SJSA1 (cell line): ENCODE measurements at regions not wholly inside any gene's neighbourhood (a gene's known extent, or its start where the extent isn't known, plus 50 kb on each side); places are given as distances from the start of the nearest gene placed in this dataset.

Experiments used
- DNase-seq, 2 experiments: peaks; one replicate each; pipeline ENCODE4 v3.0.0-alpha.2; 2015 to 2020; ENCODE audit warnings: low spot score in 2 of 2, low read depth in 1 of 2
- H3K27ac ChIP-seq: fragments of 250-450 bp; sonication (Bioruptor Pico); 2 replicates; pipeline ENCODE4 v1.5.1; 2020; ENCODE audit warnings: mild to moderate bottlenecking, moderate library complexity
- H3K27me3 ChIP-seq: fragments of 250-450 bp; sonication (Bioruptor Pico); replicated peaks from 2 replicates; pipeline ENCODE4 v1.5.1; 2020; ENCODE audit warnings: mild to moderate bottlenecking, moderate library complexity
- H3K36me3 ChIP-seq: fragments of 250-450 bp; sonication (Bioruptor Pico); 2 replicates; pipeline ENCODE4 v1.5.1; 2020; ENCODE audit warnings: mild to moderate bottlenecking
- H3K4me1 ChIP-seq: fragments of 250-450 bp; sonication (Bioruptor Pico); replicated peaks from 2 replicates; pipeline ENCODE4 v1.6.1; 2021; ENCODE audit warnings: mild to moderate bottlenecking
- H3K4me3 ChIP-seq: fragments of 250-450 bp; sonication (Bioruptor Pico); 2 replicates; pipeline ENCODE4 v1.5.1; 2020; ENCODE audit warnings: mild to moderate bottlenecking
- H3K9me3 ChIP-seq: fragments of 250-450 bp; sonication (Bioruptor Pico); replicated peaks from 2 replicates; pipeline ENCODE4 v1.5.1; 2020; ENCODE audit warnings: mild to moderate bottlenecking

- H3K27ac ChIP-seq, result no peak overlapping the region
- H3K9me3 ChIP-seq, result no peaks in the 10 kb centered on the region
- H3K36me3 ChIP-seq, result no peaks in the 10 kb centered on the region
- H3K27me3 ChIP-seq, result no peaks in the 10 kb centered on the region
- no peak overlapping the region for H3K4me3 ChIP-seq
- H3K4me1 ChIP-seq, result peaks cover 13% of the 10 kb centered on the region
- DNase-seq, result no peak
These were observed 1357.7 kb upstream of the GJE1 start for GRCh38 chr6:140775061-140775460.

- peaks cover 13% of the 10 kb centered on the region for H3K4me1 ChIP-seq
- H3K27me3 ChIP-seq, result no peaks in the 10 kb centered on the region
- H3K9me3 ChIP-seq, result no peaks in the 10 kb centered on the region
- H3K36me3 ChIP-seq, result no peaks in the 10 kb centered on the region
- H3K4me3 ChIP-seq, result no peak overlapping the region
- H3K27ac ChIP-seq, result no peak overlapping the region
- DNase-seq, result peak in 1 of 2 experiments; percentile 51
These were observed 1358.6 kb upstream of the GJE1 start for GRCh38 chr6:140774080-140774505.

GRCh38 chr6:140773276-140773675 lies 1359.4 kb upstream of the GJE1 start:
- no peak overlapping the region for H3K4me3 ChIP-seq
- peaks cover 13% of the 10 kb centered on the region for H3K4me1 ChIP-seq
- no peak overlapping the region for H3K27ac ChIP-seq
- no peak for DNase-seq
- no peaks in the 10 kb centered on the region for H3K36me3 ChIP-seq
- H3K9me3 ChIP-seq, result no peaks in the 10 kb centered on the region
- no peaks in the 10 kb centered on the region for H3K27me3 ChIP-seq

- Histone ChIP-seq H3K9me3 (no peaks in the 10 kb centered on the region), H3K4me1 (peaks cover 13% of the 10 kb centered on the region), H3K36me3 (no peaks in the 10 kb centered on the region), H3K27ac (no peak overlapping the region), H3K27me3 (no peaks in the 10 kb centered on the region), H3K4me3 (no peak overlapping the region)
- no peak for DNase-seq
These were observed 1360.1 kb upstream of the GJE1 start for GRCh38 chr6:140772576-140772975.

GRCh38 chr6:140768133-140768532 lies 1364.6 kb upstream of the GJE1 start:
- Histone ChIP-seq H3K27me3 (no peaks in the 10 kb centered on the region), H3K27ac (no peak overlapping the region), H3K9me3 (no peaks in the 10 kb centered on the region), H3K4me3 (no peak overlapping the region), H3K36me3 (no peaks in the 10 kb centered on the region), H3K4me1 (no peaks in the 10 kb centered on the region)
- no peak for DNase-seq

- DNase-seq, result no peak
- Histone ChIP-seq H3K36me3 (no peaks in the 10 kb centered on the region), H3K4me1 (no peaks in the 10 kb centered on the region), H3K27ac (no peak overlapping the region), H3K27me3 (no peaks in the 10 kb centered on the region), H3K9me3 (no peaks in the 10 kb centered on the region), H3K4me3 (no peak overlapping the region)
These were observed 1365.7 kb upstream of the GJE1 start for GRCh38 chr6:140766999-140767398.

- no peak overlapping the region for H3K4me3 ChIP-seq
- DNase-seq, result no peak
- H3K27ac ChIP-seq, result no peak overlapping the region
- H3K27me3 ChIP-seq, result no peaks in the 10 kb centered on the region
- H3K9me3 ChIP-seq, result no peaks in the 10 kb centered on the region
- no peaks in the 10 kb centered on the region for H3K4me1 ChIP-seq
- H3K36me3 ChIP-seq, result no peaks in the 10 kb centered on the region
These were observed 1374.4 kb upstream of the GJE1 start for GRCh38 chr6:140758169-140758877.

- H3K27ac ChIP-seq, result no peak overlapping the region
These were observed 1377.8 kb upstream of the CITED2 start for GRCh38 chr6:140752234-140752633.

GRCh38 chr6:140747114-140747513 lies 1372.7 kb upstream of the CITED2 start:
- DNase-seq, result no peak
- Histone ChIP-seq H3K27me3 (no peaks in the 10 kb centered on the region), H3K4me1 (no peaks in the 10 kb centered on the region), H3K9me3 (no peaks in the 10 kb centered on the region; the same call in 1 of the 2 replicates), H3K4me3 (no peak overlapping the region), H3K27ac (no peak overlapping the region), H3K36me3 (no peaks in the 10 kb centered on the region)

More at GRCh38 chr6:140752234-140752633, 1377.8 kb upstream of the CITED2 start:
- Histone ChIP-seq H3K36me3 (no peaks in the 10 kb centered on the region), H3K4me3 (no peak overlapping the region), H3K9me3 (no peaks in the 10 kb centered on the region), H3K27me3 (no peaks in the 10 kb centered on the region), H3K4me1 (no peaks in the 10 kb centered on the region)
- no peak for DNase-seq

- no peaks in the 10 kb centered on the region; the same call in 1 of the 2 replicates for H3K9me3 ChIP-seq
- H3K27me3 ChIP-seq, result no peaks in the 10 kb centered on the region
- H3K4me3 ChIP-seq, result no peak overlapping the region
- H3K27ac ChIP-seq, result no peak overlapping the region
- DNase-seq, result peak in 1 of 2 experiments; percentile 8
- H3K4me1 ChIP-seq, result no peaks in the 10 kb centered on the region
- H3K36me3 ChIP-seq, result no peaks in the 10 kb centered on the region
These were observed 1370.3 kb upstream of the CITED2 start for GRCh38 chr6:140744659-140745320.

GRCh38 chr6:140736231-140736630 lies 1361.8 kb upstream of the CITED2 start:
- Histone ChIP-seq H3K4me3 (no peak overlapping the region), H3K27me3 (no peaks in the 10 kb centered on the region), H3K27ac (no peak overlapping the region), H3K4me1 (no peaks in the 10 kb centered on the region), H3K9me3 (no peaks in the 10 kb centered on the region), H3K36me3 (no peaks in the 10 kb centered on the region)
- no peak for DNase-seq

- H3K27me3 ChIP-seq, result no peaks in the 10 kb centered on the region
- H3K27ac ChIP-seq, result no peak overlapping the region
- no peak for DNase-seq
- H3K4me1 ChIP-seq, result no peaks in the 10 kb centered on the region
- no peaks in the 10 kb centered on the region for H3K36me3 ChIP-seq
- no peaks in the 10 kb centered on the region for H3K9me3 ChIP-seq
- no peak overlapping the region for H3K4me3 ChIP-seq
These were observed 1358.5 kb upstream of the CITED2 start for GRCh38 chr6:140732991-140733390.

- no peak for DNase-seq
- Histone ChIP-seq H3K9me3 (no peaks in the 10 kb centered on the region), H3K4me3 (no peak overlapping the region), H3K27me3 (no peaks in the 10 kb centered on the region), H3K36me3 (no peaks in the 10 kb centered on the region), H3K4me1 (no peaks in the 10 kb centered on the region), H3K27ac (no peak overlapping the region)
These were observed 1357.7 kb upstream of the CITED2 start for GRCh38 chr6:140732155-140732554.

GRCh38 chr6:140731741-140732140 lies 1357.3 kb upstream of the CITED2 start:
- no peak for DNase-seq
- Histone ChIP-seq H3K27me3 (no peaks in the 10 kb centered on the region), H3K9me3 (no peaks in the 10 kb centered on the region), H3K27ac (no peak overlapping the region), H3K4me3 (no peak overlapping the region), H3K4me1 (no peaks in the 10 kb centered on the region), H3K36me3 (no peaks in the 10 kb centered on the region)
